Fibroblast of the aortic adventitia (primary cell): ENCODE measurements at regions not wholly inside any gene's neighbourhood (a gene's known extent, or its start where the extent isn't known, plus 50 kb on each side); places are given as distances from the start of the nearest gene placed in this dataset.
"Not testable (repeated sequence)": the region's sequence is repeated elsewhere in the genome, so short reads cannot be mapped to it uniquely, and the experiment has no call there.

Experiments
- DNase-seq: peaks from one replicate; pipeline ENCODE4 v3.0.0-alpha.2; 2010; ENCODE audit warnings: low read depth
- H3K4me3 ChIP-seq: 2 replicates; pipeline ENCODE4 v1.5.1; 2011; ENCODE audit warnings: low read depth, mild to moderate bottlenecking, control low read depth, low read length, moderate library complexity
- CTCF ChIP-seq: IDR thresholded peaks from 2 replicates; pipeline ENCODE4 v1.5.1; 2011; ENCODE audit warnings: mild to moderate bottlenecking, low read length, control low read depth, inconsistent platforms; ENCODE audit not compliant: insufficient read depth

DNA sequence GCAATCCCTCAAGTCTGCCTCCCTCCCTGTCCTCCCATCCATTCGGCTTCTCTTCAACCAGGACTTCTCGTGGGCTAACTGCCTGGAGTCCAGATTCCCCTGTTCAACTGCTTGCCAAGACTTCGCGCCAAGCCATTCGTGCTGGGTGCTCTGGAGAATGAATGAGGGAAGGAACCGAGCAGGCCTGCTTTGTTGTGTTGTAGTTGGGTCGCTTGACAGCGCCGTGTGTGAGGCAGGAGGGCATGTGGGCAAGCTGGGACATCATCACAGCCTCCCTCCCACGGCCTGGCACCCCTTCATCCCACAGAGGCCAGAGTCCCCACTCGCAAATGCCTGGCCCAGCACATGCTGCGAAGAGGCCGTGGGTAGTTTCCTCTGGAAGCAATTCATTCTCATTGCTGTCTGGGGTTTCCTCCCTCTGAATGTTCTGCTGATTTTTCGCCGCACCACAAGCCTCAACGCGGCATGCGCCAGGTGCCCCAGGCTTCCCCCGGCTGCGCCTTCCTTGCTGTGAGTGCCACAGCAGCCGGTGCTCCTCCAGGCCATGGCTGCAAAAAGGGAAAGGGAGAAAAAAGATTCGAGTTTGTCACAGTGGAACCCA, 336.0 kb downstream of the QKI start:
- TF ChIP-seq CTCF: no peak
- DNase-seq: no peak

GRCh38 chr6:163748886-163749285, 334.4 kb downstream of the QKI start:
- DNase-seq: no peak
- no peak overlapping the region for H3K4me3 ChIP-seq
- no peak for TF ChIP-seq CTCF

More for the DNA sequence above, 336.0 kb downstream of the QKI start:
- H3K4me3 ChIP-seq: no peak overlapping the region

DNA sequence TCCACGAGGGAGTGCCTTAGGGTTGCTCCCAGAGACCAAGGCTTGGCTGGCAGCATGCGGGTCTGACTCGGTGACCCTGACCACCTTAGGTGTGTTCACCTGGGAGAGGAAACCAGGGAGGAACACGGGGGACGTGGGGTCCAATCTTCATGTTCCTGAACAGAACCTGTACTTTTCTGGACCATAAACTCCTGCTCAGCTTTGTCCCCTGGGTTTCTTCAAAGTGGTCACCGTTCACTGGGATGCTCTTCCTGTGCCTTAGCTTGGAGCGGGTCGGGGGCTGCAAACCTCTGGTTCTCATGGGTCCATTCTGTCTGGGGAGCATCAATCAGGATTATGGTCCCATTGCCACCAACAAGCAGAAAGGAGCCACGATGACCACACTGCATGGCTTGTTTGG, 333.5 kb downstream of the QKI start:
- no peak for DNase-seq
- no peak overlapping the region for H3K4me3 ChIP-seq
- TF ChIP-seq CTCF: no peak

DNA sequence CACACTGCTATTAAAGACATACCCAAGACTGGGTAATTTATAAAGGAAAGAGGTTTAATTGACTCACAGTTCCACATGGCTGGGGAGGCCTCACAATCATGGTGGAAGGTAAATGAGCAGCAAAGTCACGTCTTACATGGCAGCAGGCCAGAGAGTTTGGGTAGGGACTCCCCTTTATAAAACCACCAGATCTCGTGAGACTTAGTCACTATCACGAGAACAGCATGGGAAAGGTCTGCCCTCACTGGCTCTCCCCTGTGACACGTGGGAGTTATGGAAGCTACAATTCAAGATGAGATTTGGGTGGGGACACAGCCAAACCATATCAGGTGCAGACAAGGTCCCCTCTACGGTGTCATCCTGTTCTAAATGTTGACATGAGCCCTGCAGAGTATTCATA, 332.5 kb downstream of the QKI start:
- DNase-seq, H3K4me3 ChIP-seq: not testable (repeated sequence)

DNA sequence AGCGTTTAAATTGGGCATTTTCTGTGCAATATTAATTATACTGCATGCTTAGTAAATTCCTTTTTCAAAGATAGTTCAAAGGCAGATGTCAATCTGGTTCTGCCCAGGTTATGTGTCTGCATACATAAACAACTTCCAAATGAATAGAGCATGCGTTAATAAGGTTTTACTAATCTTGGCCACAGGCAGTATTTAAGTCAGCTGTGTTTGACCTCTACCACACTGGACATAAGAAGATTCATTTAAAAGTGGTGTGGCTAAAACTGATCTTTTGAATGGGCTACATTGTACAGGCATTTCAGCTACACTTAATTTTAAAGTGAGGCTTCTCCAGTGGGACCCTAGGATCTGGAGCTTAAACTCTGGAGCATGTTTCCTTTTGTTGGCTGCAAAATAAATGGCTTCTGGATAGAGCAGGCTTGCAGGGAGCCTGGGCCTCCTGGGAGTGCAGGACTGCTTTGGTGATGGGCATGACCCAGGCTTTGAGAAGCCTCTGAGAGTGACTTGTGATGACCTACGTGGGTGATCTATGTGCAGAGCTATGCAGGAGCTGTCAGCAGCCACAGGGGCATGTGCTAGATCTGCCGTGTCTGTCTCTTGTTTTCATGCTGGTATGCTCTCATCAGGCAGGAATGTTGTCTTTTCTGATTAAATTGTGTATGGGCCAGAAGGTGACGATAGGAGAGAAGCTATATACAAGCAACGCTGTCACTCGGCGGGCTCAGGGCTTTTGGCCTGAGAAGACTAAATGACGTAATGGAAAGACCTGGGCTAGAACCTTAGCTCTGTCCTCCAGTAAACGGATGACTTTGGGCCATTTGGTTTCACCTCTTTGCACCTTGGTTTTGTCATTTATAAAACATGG, 331.2 kb downstream of the QKI start:
- no peak for TF ChIP-seq CTCF
- no peak overlapping the region for H3K4me3 ChIP-seq
- peak; percentile 20 for DNase-seq

GRCh38 chr6:163744256-163744925, 329.9 kb downstream of the QKI start:
- no peak for DNase-seq
- H3K4me3 ChIP-seq: no peak overlapping the region
- no peak for TF ChIP-seq CTCF

DNA sequence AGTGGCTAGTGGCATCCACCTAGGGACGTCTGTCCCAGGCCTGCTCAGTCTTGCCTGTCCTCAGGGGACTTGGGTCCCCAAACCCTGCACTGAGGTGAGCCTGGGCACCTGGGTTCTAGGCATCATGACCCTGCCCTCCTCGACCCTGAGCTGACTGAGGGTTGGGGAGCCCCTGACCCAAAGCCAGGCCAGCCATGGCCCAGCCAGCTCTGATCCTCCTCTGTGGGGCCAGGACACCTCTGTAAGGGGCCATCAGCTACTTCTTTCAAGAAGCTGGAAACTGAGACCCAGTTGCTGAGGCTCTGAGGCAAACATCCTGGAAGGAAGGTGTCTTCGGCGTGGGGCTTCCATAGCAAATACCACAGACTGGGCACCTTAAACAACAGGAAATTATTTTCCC, 329.3 kb downstream of the QKI start:
- H3K4me3 ChIP-seq: no peak overlapping the region
- DNase-seq: no peak
- TF ChIP-seq CTCF: no peak
